Amygdala (tissue), 56 donors: ENCODE measurements at regions not wholly inside any gene's neighbourhood (a gene's known extent, or its start where the extent isn't known, plus 50 kb on each side); places are given as distances from the start of the nearest gene placed in this dataset.
"Not testable (repeated sequence)": the region's sequence is repeated elsewhere in the genome, so short reads cannot be mapped to it uniquely, and the experiment has no call there.

Experiments
- DNase-seq, 56 donors: peaks; one replicate each; lab custom pipeline; 2025; lab: John Stamatoyannopoulos, UW

- DNase-seq: not testable (repeated sequence)
Measured at GRCh38 chr10:8367672-8368411, 313.4 kb downstream of the GATA3 start.

GRCh38 chr10:8369666-8370065 is 315.2 kb downstream of the GATA3 start:
- no peak for DNase-seq

- DNase-seq: no peak
Measured at GRCh38 chr10:8374334-8374733, 319.8 kb downstream of the GATA3 start.

- no peak for DNase-seq
Measured at GRCh38 chr10:8375137-8375536, 320.6 kb downstream of the GATA3 start.

- no peak for DNase-seq
Measured at GRCh38 chr10:8378198-8378983, 323.9 kb downstream of the GATA3 start.

GRCh38 chr10:8379906-8380832 is 325.7 kb downstream of the GATA3 start:
- DNase-seq: no peak

- no peak for DNase-seq
Measured at GRCh38 chr10:8380833-8381496, 326.5 kb downstream of the GATA3 start.

GRCh38 chr10:8386781-8387180 is 332.3 kb downstream of the GATA3 start:
- DNase-seq: no peak

GRCh38 chr10:8389630-8390029 is 335.1 kb downstream of the GATA3 start:
- DNase-seq: no peak

- DNase-seq: no peak
Measured at GRCh38 chr10:8392216-8392615, 337.7 kb downstream of the GATA3 start.

- no peak for DNase-seq
Measured at GRCh38 chr10:8393531-8393930, 339.0 kb downstream of the GATA3 start.

GRCh38 chr10:8396675-8397074 is 342.2 kb downstream of the GATA3 start:
- DNase-seq: no peak

- no peak for DNase-seq
Measured at GRCh38 chr10:8398771-8399170, 344.3 kb downstream of the GATA3 start.

- no peak for DNase-seq
Measured at GRCh38 chr10:8400151-8400550, 345.7 kb downstream of the GATA3 start.

GRCh38 chr10:8400892-8401291 is 346.4 kb downstream of the GATA3 start:
- DNase-seq: no peak

- no peak for DNase-seq
Measured at GRCh38 chr10:8401531-8401930, 347.0 kb downstream of the GATA3 start.

- no peak for DNase-seq
Measured at GRCh38 chr10:8402576-8402975, 348.1 kb downstream of the GATA3 start.

GRCh38 chr10:8403711-8404371 is 349.4 kb downstream of the GATA3 start:
- no peak for DNase-seq

- DNase-seq: no peak
Measured at GRCh38 chr10:8404721-8405120, 350.2 kb downstream of the GATA3 start.

GRCh38 chr10:8405596-8405995 is 351.1 kb downstream of the GATA3 start:
- DNase-seq: no peak
